ENCODE measurements at regions not wholly inside any gene's neighbourhood (a gene's known extent, or its start where the extent isn't known, plus 50 kb on each side); places are given as distances from the start of the nearest gene placed in this dataset.

- no peak overlapping the region for H3K9ac ChIP-seq (ENCODE audit: low read depth in 1 of 2, low read length in 2 of 2)
- H3K36me3 ChIP-seq (ENCODE audit: control insufficient read depth in 4 of 4, insufficient read depth in 3 of 4, low read depth in 1 of 4, low read length in 3 of 4), result no peaks in the 10 kb centered on the region
- no peaks in the 10 kb centered on the region for H3K9me3 ChIP-seq (ENCODE audit: control insufficient read depth in 4 of 4, low read length in 3 of 4)
- 91% methylated on average over 3 of the region's 3 CpGs for WGBS
- TF ChIP-seq, protein P1, sequence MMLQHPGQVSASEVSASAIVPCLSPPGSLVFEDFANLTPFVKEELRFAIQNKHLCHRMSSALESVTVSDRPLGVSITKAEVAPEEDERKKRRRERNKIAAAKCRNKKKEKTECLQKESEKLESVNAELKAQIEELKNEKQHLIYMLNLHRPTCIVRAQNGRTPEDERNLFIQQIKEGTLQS (IDR thresholded peaks at IDR 0.05), result no peak
- TF ChIP-seq ZBTB33 (IDR thresholded peaks at IDR 0.05) (no peak), SP1 (IDR thresholded peaks at IDR 0.05) (no peak), HNF4A (conservative IDR thresholded peaks at IDR 0.05) (no peak), TAF1 (conservative IDR thresholded peaks at IDR 0.05) (no peak), FOXA1 (IDR thresholded peaks at IDR 0.05) (no peak), RXRA (IDR thresholded peaks at IDR 0.05) (no peak), YY1 (IDR thresholded peaks at IDR 0.05) (no peak), JUND (IDR thresholded peaks at IDR 0.05) (no peak), HNF4G (IDR thresholded peaks at IDR 0.05) (no peak), GABPA (IDR thresholded peaks at IDR 0.05 in 1 of 2, conservative IDR thresholded peaks at IDR 0.05 in 1 of 2) (no peak), CTCF (IDR thresholded peaks at IDR 0.05; ENCODE audit: low read depth, low read length, missing input control) (no peak), RAD21 (IDR thresholded peaks at IDR 0.05) (no peak), EGR1 (IDR thresholded peaks at IDR 0.05; ENCODE audit: low read depth in 2 of 2) (no peak), REST (IDR thresholded peaks at IDR 0.05) (no peak), NR2F2 (IDR thresholded peaks at IDR 0.05) (no peak), FOXA2 (IDR thresholded peaks at IDR 0.05) (no peak)
- TF ChIP-seq, protein P2, sequence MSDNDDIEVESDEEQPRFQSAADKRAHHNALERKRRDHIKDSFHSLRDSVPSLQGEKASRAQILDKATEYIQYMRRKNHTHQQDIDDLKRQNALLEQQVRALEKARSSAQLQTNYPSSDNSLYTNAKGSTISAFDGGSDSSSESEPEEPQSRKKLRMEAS (IDR thresholded peaks at IDR 0.05), result no peak
- no peaks in the 10 kb centered on the region for H3K27me3 ChIP-seq (ENCODE audit: control insufficient read depth in 4 of 4, insufficient read depth in 4 of 4, low read length in 3 of 4)
- DNase-seq (ENCODE audit: low spot score), result no peak
- H3K4me1 ChIP-seq (ENCODE audit: control insufficient read depth in 4 of 4, insufficient read depth in 4 of 4, low read length in 3 of 4), result no peaks in the 10 kb centered on the region
- no peak overlapping the region for H3K27ac ChIP-seq (ENCODE audit: low read depth in 1 of 2, low read length in 2 of 2)
- H3K4me3 ChIP-seq (ENCODE audit: low read depth in 1 of 3, low read length in 3 of 3), result no peak overlapping the region
Measured at GRCh38 chr9:1115370-1115769, 65.2 kb downstream of the DMRT2 start.

Data from liver (tissue), 8 donors.